Upper lobe of right lung (tissue), 1 donor: ENCODE measurements at regions not wholly inside any gene's neighbourhood (a gene's known extent, or its start where the extent isn't known, plus 50 kb on each side); places are given as distances from the start of the nearest gene placed in this dataset.
"Not testable (repeated sequence)": the region's sequence is repeated elsewhere in the genome, so short reads cannot be mapped to it uniquely, and the experiment has no call there.

Experiments used
- ATAC-seq: fragments of 200-7000 bp; cut with Tn5 transposase; one replicate; pipeline ENCODE4 v1.9.1; 2020; ENCODE audit warnings: mild to moderate bottlenecking, moderate library complexity
- DNase-seq: peaks from one replicate; pipeline ENCODE4 v3.0.0-alpha.2; 2020
- H3K27ac ChIP-seq: fragments of 200-600 bp; one replicate; pipeline ENCODE4 v1.8.0; 2022
- H3K27me3 ChIP-seq: fragments of 200-600 bp; one replicate; pipeline ENCODE4 v1.8.0; 2022; ENCODE audit warnings: mild to moderate bottlenecking
- H3K36me3 ChIP-seq: fragments of 200-600 bp; one replicate; pipeline ENCODE4 v1.8.0; 2022
- H3K4me1 ChIP-seq: fragments of 200-600 bp; one replicate; pipeline ENCODE4 v1.8.0; 2022
- H3K4me3 ChIP-seq: fragments of 200-600 bp; one replicate; pipeline ENCODE4 v1.8.0; 2022; ENCODE audit warnings: mild to moderate bottlenecking
- H3K9me3 ChIP-seq: fragments of 200-600 bp; one replicate; pipeline ENCODE4 v1.8.0; 2022
- intact Hi-C: fragments of 100-400 bp; cut with DNase I; formaldehyde crosslinking; loops from one replicate; pipeline ENCODE4 v1.11.0; 2022
- TF ChIP-seq, protein P1 (sequence below): fragments of 200-600 bp; IDR thresholded peaks from one replicate; pipeline ENCODE4 v1.8.0; 2022; ENCODE audit warnings: antibody characterized with exemption
- donor health status: DM: no; HTN: yes; CAD: no; lungs with severe emphysema.

GRCh38 chr4:66794390-66795034 is 750.8 kb downstream of the CENPC start:
- TF ChIP-seq, protein P1, sequence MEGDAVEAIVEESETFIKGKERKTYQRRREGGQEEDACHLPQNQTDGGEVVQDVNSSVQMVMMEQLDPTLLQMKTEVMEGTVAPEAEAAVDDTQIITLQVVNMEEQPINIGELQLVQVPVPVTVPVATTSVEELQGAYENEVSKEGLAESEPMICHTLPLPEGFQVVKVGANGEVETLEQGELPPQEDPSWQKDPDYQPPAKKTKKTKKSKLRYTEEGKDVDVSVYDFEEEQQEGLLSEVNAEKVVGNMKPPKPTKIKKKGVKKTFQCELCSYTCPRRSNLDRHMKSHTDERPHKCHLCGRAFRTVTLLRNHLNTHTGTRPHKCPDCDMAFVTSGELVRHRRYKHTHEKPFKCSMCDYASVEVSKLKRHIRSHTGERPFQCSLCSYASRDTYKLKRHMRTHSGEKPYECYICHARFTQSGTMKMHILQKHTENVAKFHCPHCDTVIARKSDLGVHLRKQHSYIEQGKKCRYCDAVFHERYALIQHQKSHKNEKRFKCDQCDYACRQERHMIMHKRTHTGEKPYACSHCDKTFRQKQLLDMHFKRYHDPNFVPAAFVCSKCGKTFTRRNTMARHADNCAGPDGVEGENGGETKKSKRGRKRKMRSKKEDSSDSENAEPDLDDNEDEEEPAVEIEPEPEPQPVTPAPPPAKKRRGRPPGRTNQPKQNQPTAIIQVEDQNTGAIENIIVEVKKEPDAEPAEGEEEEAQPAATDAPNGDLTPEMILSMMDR: no peak
- intact Hi-C loops: no loop called here
- no peak overlapping the region for H3K4me3 ChIP-seq

GRCh38 chr4:66791686-66792085 is 753.6 kb downstream of the CENPC start:
- Histone ChIP-seq H3K4me3 (no peak overlapping the region), H3K36me3 (no peaks in the 10 kb centered on the region), H3K27ac (no peak overlapping the region), H3K4me1 (no peaks in the 10 kb centered on the region), H3K9me3 (no peaks in the 10 kb centered on the region), H3K27me3 (no peaks in the 10 kb centered on the region)
- ATAC-seq (no peak), DNase-seq (no peak)
- TF ChIP-seq, protein P1: no peak
- intact Hi-C loops: no loop called here

More at GRCh38 chr4:66794390-66795034, 750.8 kb downstream of the CENPC start:
- Histone ChIP-seq H3K36me3 (no peaks in the 10 kb centered on the region), H3K4me1 (no peaks in the 10 kb centered on the region), H3K9me3 (no peaks in the 10 kb centered on the region), H3K27me3 (no peaks in the 10 kb centered on the region), H3K27ac (no peak overlapping the region)
- DNase-seq: no peak
- no peak for ATAC-seq

DNA sequence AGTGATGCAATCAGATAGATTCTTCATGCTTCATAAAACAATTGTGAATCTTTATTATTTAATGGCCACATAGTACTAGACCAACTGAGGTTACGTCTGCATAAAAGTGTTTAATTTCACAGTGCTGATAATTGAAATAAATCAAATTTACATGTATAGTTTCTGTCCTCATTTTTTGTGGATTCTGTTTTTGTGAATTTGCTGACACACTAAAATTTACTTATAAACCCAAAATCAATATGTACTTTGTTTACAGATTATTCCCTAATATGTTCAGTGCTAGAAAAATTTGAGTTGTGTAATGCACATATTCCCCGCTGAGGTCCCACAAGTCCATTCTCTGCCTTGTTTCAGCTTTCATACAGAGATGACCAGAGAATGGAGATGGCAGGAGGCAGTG is 759.8 kb downstream of the CENPC start:
- no peaks in the 10 kb centered on the region for H3K36me3 ChIP-seq

GRCh38 chr4:66782751-66783150 is 762.6 kb downstream of the CENPC start:
- DNase-seq, ATAC-seq, H3K4me3 ChIP-seq, H3K9me3 ChIP-seq, H3K36me3 ChIP-seq, H3K27ac ChIP-seq, intact Hi-C loops, H3K27me3 ChIP-seq, H3K4me1 ChIP-seq: not testable (repeated sequence)

More for the DNA sequence above, 759.8 kb downstream of the CENPC start:
- no peaks in the 10 kb centered on the region for H3K9me3 ChIP-seq
- H3K4me3 ChIP-seq: no peak overlapping the region
- ATAC-seq (no peak), DNase-seq (no peak)
- H3K27ac ChIP-seq: no peak overlapping the region
- no peaks in the 10 kb centered on the region for H3K4me1 ChIP-seq
- TF ChIP-seq, protein P1: no peak
- H3K27me3 ChIP-seq: no peaks in the 10 kb centered on the region
- intact Hi-C loops: no loop called here

- no peak overlapping the region for H3K4me3 ChIP-seq
Observed at GRCh38 chr4:66777097-66777496, 768.2 kb downstream of the CENPC start.

GRCh38 chr4:66769441-66769840 is 775.9 kb downstream of the CENPC start:
- H3K9me3 ChIP-seq: no peaks in the 10 kb centered on the region
- ATAC-seq (no peak), DNase-seq (no peak)
- no peak overlapping the region for H3K4me3 ChIP-seq
- no peaks in the 10 kb centered on the region for H3K4me1 ChIP-seq
- intact Hi-C loops: no loop called here
- no peaks in the 10 kb centered on the region for H3K27me3 ChIP-seq
- H3K27ac ChIP-seq: no peak overlapping the region
- no peaks in the 10 kb centered on the region for H3K36me3 ChIP-seq
- TF ChIP-seq, protein P1: no peak

More at GRCh38 chr4:66777097-66777496, 768.2 kb downstream of the CENPC start:
- DNase-seq: no peak
- intact Hi-C loops: no loop called here
- ATAC-seq: no peak
- H3K4me1 ChIP-seq: no peaks in the 10 kb centered on the region
- no peaks in the 10 kb centered on the region for H3K27me3 ChIP-seq
- no peak overlapping the region for H3K27ac ChIP-seq
- no peaks in the 10 kb centered on the region for H3K36me3 ChIP-seq
- TF ChIP-seq, protein P1: no peak
- H3K9me3 ChIP-seq: no peaks in the 10 kb centered on the region
